ENCODE measurements at regions not wholly inside any gene's neighbourhood (a gene's known extent, or its start where the extent isn't known, plus 50 kb on each side); places are given as distances from the start of the nearest gene placed in this dataset.

DNA sequence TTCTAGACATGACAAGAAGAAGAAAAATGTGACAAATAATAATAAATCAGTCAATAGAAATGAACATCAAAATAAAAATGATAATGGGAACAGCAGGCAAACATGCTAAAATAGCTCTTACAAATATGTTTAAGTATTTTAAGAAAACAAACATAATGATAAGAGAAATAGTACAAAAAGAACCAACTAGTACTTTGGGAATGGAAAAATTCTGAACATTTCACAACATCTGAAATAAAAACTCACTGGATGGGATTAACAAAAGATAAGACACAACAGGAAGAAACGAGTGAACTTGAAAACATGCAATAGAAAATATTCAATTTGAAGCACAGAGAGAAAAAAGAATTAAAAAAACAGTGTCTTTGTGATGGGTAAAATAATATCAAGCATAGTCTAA is 115.2 kb upstream of the TSPAN2 start:
- Histone ChIP-seq H3K4me2 (ENCODE audit: low read length) (no peak overlapping the region), H3K27me3 (ENCODE audit: control insufficient read depth, low read length) (no peaks in the 10 kb centered on the region), H4K20me1 (ENCODE audit: control insufficient read depth, insufficient read depth, low read depth, low read length) (no peaks in the 10 kb centered on the region), H3K27ac (ENCODE audit: low read depth, low read length) (no peak overlapping the region), H3K4me3 (ENCODE audit: low read length) (no peak overlapping the region), H3K79me2 (ENCODE audit: control insufficient read depth, low read length) (no peaks in the 10 kb centered on the region), H3K36me3 (ENCODE audit: control insufficient read depth, low read length) (no peaks in the 10 kb centered on the region), H3K4me1 (ENCODE audit: control insufficient read depth, low read length) (no peaks in the 10 kb centered on the region), H3K9me3 (ENCODE audit: control insufficient read depth, insufficient read depth, low read length) (no peaks in the 10 kb centered on the region), H3K9me2 (replicated peaks; ENCODE audit: control insufficient read depth, low read length) (no peaks in the 10 kb centered on the region), H3F3A (ENCODE audit: control insufficient read depth, insufficient read depth) (no peaks in the 10 kb centered on the region)
- TF ChIP-seq EZH2phosphoT487 (IDR thresholded peaks at IDR 0.05; ENCODE audit: borderline replicate concordance, low read length), result no peak
- TF ChIP-seq, protein P1, sequence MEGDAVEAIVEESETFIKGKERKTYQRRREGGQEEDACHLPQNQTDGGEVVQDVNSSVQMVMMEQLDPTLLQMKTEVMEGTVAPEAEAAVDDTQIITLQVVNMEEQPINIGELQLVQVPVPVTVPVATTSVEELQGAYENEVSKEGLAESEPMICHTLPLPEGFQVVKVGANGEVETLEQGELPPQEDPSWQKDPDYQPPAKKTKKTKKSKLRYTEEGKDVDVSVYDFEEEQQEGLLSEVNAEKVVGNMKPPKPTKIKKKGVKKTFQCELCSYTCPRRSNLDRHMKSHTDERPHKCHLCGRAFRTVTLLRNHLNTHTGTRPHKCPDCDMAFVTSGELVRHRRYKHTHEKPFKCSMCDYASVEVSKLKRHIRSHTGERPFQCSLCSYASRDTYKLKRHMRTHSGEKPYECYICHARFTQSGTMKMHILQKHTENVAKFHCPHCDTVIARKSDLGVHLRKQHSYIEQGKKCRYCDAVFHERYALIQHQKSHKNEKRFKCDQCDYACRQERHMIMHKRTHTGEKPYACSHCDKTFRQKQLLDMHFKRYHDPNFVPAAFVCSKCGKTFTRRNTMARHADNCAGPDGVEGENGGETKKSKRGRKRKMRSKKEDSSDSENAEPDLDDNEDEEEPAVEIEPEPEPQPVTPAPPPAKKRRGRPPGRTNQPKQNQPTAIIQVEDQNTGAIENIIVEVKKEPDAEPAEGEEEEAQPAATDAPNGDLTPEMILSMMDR (IDR thresholded peaks at IDR 0.05; ENCODE audit: low read depth, low read length, poor library complexity, severe bottlenecking), result no peak

DNA sequence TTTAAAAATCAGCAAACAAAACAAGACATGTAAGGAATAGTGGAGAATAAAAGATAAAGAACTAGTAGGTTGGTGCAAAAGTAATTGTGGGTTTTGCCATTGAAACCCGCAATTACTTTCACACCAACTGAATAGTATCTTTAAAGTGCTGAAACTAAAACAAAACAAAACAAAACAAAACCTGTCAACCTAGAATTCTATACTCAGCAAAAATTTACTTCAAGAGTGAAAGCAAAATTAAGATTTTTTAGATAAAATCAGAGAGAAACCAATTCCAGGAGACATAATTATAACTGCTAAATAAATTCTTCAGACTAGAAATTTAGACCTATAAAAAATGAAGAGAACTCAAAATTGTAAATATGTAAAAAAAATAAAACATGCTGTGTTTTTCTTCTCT is 114.0 kb upstream of the TSPAN2 start:
- TF ChIP-seq, protein P1 (IDR thresholded peaks at IDR 0.05; ENCODE audit: low read depth, low read length, poor library complexity, severe bottlenecking), result no peak
- no peak for TF ChIP-seq EZH2phosphoT487 (IDR thresholded peaks at IDR 0.05; ENCODE audit: borderline replicate concordance, low read length)
- no peaks in the 10 kb centered on the region for H3K36me3 ChIP-seq (ENCODE audit: control insufficient read depth, low read length)
- no peaks in the 10 kb centered on the region for H3K9me3 ChIP-seq (ENCODE audit: control insufficient read depth, insufficient read depth, low read length)
- H3K27me3 ChIP-seq (ENCODE audit: control insufficient read depth, low read length), result no peaks in the 10 kb centered on the region
- H3K4me3 ChIP-seq (ENCODE audit: low read length), result no peak overlapping the region
- 0 out of 2 replicates have a peak, but pooled peaks cover 2% of the 10 kb centered on the region for H3K9me2 ChIP-seq (replicated peaks; ENCODE audit: control insufficient read depth, low read length)
- H4K20me1 ChIP-seq (ENCODE audit: control insufficient read depth, insufficient read depth, low read depth, low read length), result no peaks in the 10 kb centered on the region
- no peaks in the 10 kb centered on the region for H3K79me2 ChIP-seq (ENCODE audit: control insufficient read depth, low read length)
- H3F3A ChIP-seq (ENCODE audit: control insufficient read depth, insufficient read depth), result no peaks in the 10 kb centered on the region
- H3K4me1 ChIP-seq (ENCODE audit: control insufficient read depth, low read length), result no peaks in the 10 kb centered on the region
- no peak overlapping the region for H3K4me2 ChIP-seq (ENCODE audit: low read length)
- no peak overlapping the region for H3K27ac ChIP-seq (ENCODE audit: low read depth, low read length)

DNA sequence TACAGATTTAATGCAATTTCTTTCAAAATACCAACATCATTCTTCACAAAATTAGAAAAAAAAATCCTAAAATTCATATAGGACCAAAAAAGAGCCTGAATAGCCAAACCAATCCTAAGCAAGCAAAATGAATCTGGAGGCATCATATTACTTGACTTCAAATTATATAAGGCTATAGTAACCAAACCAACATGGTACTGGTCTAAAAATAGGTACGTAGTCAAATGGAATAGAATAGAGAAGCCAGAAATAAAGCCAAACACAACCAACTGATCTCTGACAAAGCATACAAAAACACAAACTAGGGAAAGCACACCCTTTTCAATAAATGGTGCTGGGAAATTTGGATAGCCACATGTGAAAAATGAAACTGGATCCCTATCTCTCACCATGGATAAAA is 112.3 kb upstream of the TSPAN2 start:
- Histone ChIP-seq H3K4me2 (ENCODE audit: low read length) (no peak overlapping the region), H3K36me3 (ENCODE audit: control insufficient read depth, low read length) (no peaks in the 10 kb centered on the region), H3K4me3 (ENCODE audit: low read length) (no peak overlapping the region), H3K9me3 (ENCODE audit: control insufficient read depth, insufficient read depth, low read length) (no peaks in the 10 kb centered on the region), H3K9me2 (replicated peaks; ENCODE audit: control insufficient read depth, low read length) (0 out of 2 replicates have a peak, but pooled peaks cover 2% of the 10 kb centered on the region), H3K4me1 (ENCODE audit: control insufficient read depth, low read length) (no peaks in the 10 kb centered on the region), H3F3A (ENCODE audit: control insufficient read depth, insufficient read depth) (no peaks in the 10 kb centered on the region), H3K27ac (ENCODE audit: low read depth, low read length) (no peak overlapping the region), H3K27me3 (ENCODE audit: control insufficient read depth, low read length) (no peaks in the 10 kb centered on the region), H3K79me2 (ENCODE audit: control insufficient read depth, low read length) (no peaks in the 10 kb centered on the region), H4K20me1 (ENCODE audit: control insufficient read depth, insufficient read depth, low read depth, low read length) (no peaks in the 10 kb centered on the region)
- no peak for TF ChIP-seq EZH2phosphoT487 (IDR thresholded peaks at IDR 0.05; ENCODE audit: borderline replicate concordance, low read length)
- TF ChIP-seq, protein P1 (IDR thresholded peaks at IDR 0.05; ENCODE audit: low read depth, low read length, poor library complexity, severe bottlenecking), result no peak

Data from DOHH2 (cell line).